HT-29 (cell line): ENCODE measurements at regions not wholly inside any gene's neighbourhood (a gene's known extent, or its start where the extent isn't known, plus 50 kb on each side); places are given as distances from the start of the nearest gene placed in this dataset.

ENCODE experiments used
- DNase-seq: peaks from one replicate; pipeline ENCODE4 v3.0.0-alpha.2; 2015; ENCODE audit warnings: low spot score

- DNase-seq, result no peak
Observed at GRCh38 chr5:123819386-123819785, 307.4 kb downstream of the CSNK1G3 start.

DNA sequence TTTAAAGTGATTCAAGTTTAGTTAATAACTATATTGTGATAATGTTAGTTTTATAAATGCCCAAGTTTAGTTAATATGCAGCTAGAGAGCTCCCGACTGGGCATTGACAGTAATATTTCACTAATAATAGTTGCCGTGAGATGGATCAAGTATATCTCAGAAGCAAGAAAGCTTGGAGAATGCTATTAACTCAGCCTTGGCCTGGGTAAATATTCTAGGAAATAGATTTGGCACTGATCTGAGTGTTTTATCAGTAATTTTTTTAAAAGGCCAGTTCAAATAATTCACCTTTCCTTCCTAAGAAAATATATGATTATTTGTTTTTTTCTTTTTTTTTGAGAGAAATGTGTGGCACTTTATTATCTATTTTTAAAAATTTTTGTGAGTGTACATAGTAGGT, 305.3 kb downstream of the CSNK1G3 start:
- DNase-seq, result no peak

DNA sequence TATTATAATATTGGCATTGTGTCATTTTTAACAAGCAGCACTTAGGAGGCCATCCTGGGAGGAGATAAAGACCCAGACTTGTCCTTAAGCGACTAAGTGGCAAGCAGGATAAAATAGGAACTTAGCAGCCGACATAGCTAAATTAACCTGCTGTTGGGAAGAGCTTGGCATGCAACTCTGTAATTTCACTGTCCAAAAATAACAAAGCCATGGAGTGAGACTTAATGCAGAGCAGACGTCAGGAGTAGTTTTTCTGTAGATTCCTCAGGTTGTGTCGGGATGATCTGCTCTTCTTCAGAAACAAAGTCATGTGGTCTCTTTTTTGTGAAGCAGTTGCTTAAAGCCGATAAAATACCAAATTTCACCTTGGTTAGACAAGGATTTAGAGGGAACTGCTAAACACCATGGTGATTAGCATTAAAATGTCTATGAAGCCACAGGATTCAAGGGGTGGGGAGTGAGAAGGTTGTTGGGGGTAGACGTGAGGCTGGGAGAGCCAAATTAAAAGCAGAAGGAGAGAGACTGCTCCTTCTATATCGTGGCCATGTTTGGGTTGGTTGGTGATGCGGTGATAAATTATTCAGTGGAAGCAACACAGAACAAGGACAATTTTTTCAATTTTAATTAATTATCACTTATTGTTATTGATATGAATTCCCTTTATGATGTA, 303.0 kb downstream of the CSNK1G3 start:
- no peak for DNase-seq

DNA sequence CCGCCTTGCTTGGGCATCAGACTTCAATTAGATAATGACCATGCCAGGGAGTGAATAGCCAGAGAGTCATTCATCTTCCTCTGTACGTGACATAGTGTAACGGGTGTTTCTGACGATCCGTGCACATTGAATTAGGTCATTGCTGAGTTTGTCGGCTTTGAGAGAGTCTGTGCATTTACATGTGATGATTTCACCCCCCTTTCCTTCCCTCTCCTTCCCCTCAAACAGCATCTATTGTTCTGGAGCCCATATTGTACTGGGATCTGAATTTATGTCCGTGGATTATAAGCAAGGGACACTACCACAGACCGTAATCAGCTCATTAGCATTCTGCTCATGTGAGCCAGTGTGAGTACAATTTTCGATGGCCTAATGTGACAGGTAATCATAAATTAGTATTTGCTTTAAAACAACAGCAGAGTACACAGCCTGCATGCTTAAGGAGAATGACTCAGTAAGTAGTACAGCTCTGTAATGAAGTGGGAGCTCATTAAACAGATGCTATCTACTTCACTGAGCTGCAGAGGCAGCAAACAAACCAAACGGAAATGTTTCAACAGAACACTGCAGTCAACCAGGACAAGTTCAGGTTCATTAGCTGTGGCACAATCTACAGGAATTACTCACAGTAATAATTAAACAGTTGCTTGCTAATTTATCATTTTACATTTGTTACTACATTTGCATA, 302.1 kb downstream of the CSNK1G3 start:
- peak; percentile 55 for DNase-seq

GRCh38 chr5:123813264-123813663, 301.3 kb downstream of the CSNK1G3 start:
- no peak for DNase-seq

GRCh38 chr5:123811831-123812230, 299.9 kb downstream of the CSNK1G3 start:
- no peak for DNase-seq

GRCh38 chr5:123810746-123811340, 298.9 kb downstream of the CSNK1G3 start:
- DNase-seq, result no peak

GRCh38 chr5:123810253-123810652, 298.3 kb downstream of the CSNK1G3 start:
- DNase-seq, result peak; percentile 43

GRCh38 chr5:123809594-123810221, 297.7 kb downstream of the CSNK1G3 start:
- peak; percentile 36 for DNase-seq

DNA sequence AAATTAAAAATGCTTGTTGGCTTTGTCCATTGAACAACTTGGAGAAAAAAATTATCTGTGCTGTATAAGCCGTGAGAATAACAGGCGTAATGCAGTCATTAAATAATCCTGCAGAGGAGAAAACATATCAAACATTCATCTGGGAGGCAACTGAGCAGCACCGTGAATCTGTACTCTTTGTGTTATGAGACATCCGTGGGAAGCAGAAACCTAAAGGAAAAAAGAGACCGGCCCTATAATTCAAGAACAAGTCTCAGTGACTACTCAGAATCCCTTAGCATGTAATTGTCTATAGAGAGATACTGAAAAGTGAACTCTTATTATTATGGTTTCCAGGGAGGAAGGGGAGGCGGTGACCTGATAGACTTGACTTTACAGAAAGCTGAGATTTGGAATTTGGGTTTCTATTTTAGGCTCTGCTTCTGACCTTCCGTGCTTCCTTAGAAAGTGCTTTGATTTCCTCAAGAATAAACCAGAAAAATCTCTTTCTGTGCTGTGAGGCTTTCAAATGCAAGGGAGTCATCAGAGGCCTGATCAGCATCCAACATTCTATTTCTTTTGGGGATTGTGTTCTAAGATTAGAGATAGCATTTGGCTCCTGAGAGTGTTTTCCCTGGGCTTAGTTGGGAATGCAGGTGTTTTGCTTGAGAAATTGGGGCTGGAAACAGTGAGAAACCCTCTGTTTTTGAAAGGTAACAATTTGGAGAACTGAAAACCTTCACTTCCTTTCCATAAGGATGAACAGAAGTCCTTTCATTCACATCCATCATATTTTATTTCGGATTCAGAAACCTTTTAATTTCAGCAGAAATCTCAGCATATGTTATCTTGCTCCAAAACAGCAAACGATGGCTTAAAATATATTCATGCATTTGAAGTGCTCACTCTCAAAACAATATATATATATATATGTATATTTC, 296.7 kb downstream of the CSNK1G3 start:
- no peak for DNase-seq

DNA sequence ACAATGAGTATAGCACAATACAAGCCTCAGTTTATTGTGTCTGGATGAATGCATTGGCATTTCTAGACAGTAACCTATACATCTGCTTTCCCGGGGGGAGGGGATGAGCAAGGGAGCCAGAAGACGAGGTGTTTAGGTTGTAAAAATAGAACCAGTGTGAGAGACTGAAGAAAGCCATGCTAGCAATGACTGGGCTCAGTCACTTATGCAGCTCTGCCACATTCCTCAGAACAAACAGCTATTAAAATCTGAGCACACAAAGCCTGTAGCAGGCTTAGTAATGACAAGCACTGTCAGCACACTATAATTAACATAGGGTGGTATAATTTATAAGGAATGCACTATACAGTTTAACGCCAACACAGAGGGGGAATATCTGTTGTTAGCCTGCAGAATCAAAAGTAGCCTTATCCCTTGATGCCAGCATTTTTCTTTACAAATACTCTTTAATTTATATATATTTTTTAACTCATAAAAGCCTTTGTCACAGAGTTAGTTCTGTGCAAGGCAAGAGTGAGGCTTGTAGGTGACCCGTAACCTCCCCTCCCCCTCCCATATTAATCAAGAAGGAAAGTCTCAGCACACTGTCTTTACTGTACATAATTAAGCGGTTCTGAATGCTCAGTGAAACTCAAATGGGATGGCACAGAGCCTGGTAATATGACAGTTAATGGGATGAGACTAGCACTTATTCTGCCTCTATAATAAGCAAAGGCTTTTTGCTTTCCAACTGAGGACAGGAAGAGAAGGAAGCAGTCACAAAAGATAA, 295.4 kb downstream of the CSNK1G3 start:
- DNase-seq, result peak; percentile 43

- DNase-seq, result no peak
Observed at GRCh38 chr5:123806644-123807043, 294.7 kb downstream of the CSNK1G3 start.

GRCh38 chr5:123805300-123805699, 293.3 kb downstream of the CSNK1G3 start:
- no peak for DNase-seq

DNA sequence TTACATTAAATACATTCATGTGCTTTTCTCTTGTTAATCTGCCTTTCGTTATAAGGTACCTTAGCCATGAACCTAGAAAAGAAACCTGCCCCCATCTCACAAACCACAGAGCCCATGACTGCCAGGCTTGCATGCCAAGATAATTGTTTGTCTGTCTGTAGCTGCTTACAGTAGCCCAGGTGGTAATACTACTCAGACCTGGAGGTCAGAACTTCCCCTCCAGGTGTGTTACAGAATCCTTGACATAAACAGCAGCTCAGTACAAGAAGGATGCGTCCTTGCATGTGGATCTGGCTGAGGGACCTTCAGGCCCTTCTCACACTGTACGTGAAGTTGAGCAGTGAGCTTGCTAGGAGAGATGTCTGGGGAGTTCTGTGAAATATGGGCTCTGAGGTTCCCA, 291.4 kb downstream of the CSNK1G3 start:
- DNase-seq, result no peak

- DNase-seq, result no peak
Observed at GRCh38 chr5:123802298-123802951, 290.4 kb downstream of the CSNK1G3 start.

GRCh38 chr5:123800640-123801039, 288.7 kb downstream of the CSNK1G3 start:
- DNase-seq, result no peak

DNA sequence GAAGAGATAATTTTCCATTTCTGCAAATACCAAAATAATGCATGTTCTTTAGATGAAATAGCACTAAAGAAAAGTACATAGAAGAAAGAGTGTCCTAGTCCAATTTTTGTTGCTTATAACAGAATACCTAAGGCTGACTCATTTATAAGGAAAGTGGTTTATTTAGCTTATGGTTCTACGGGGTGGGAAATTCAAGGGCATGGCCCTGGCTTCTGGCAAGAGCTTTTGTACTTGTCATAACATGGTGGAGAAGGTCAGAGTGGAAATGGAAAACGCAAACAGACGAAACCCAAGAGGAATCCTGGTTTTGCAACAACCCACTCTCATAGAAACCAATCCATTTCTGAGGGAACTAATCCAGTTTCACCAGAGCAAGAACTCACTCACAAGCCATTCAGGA, 283.7 kb downstream of the CSNK1G3 start:
- no peak for DNase-seq

- DNase-seq, result no peak
Observed at GRCh38 chr5:123790226-123790625, 278.2 kb downstream of the CSNK1G3 start.

GRCh38 chr5:123787635-123788034, 275.7 kb downstream of the CSNK1G3 start:
- no peak for DNase-seq

- DNase-seq, result no peak
Observed at GRCh38 chr5:123787136-123787535, 275.2 kb downstream of the CSNK1G3 start.
